K562 (cell line): ENCODE measurements at regions not wholly inside any gene's neighbourhood (a gene's known extent, or its start where the extent isn't known, plus 50 kb on each side); places are given as distances from the start of the nearest gene placed in this dataset.
"Not testable (repeated sequence)": the region's sequence is repeated elsewhere in the genome, so short reads cannot be mapped to it uniquely, and the experiment has no call there.

Source experiments
- COPS2 ChIP-seq: fragments of 450-650 bp; conservative IDR thresholded peaks from 2 replicates; pipeline ENCODE4 v1.6.1; 2016; ENCODE audit warnings: mild to moderate bottlenecking, moderate library complexity
- CREB3 ChIP-seq: fragments of 450-650 bp; conservative IDR thresholded peaks from 2 replicates; pipeline ENCODE4 v1.6.1; 2016; ENCODE audit warnings: missing genetic modification characterization, low read depth, mild to moderate bottlenecking, missing compliant biosample characterization, moderate library complexity
- CREM ChIP-seq: IDR thresholded peaks from 2 replicates; pipeline ENCODE4 v1.6.1; 2014; ENCODE audit warnings: antibody characterized with exemption, low read depth
- DEAF1 ChIP-seq: fragments of 450-650 bp; formaldehyde crosslinking; IDR thresholded peaks from 2 replicates; pipeline ENCODE4 v1.4.0; 2020; ENCODE audit warnings: mild to moderate bottlenecking, moderate library complexity
- POLR2A ChIP-seq: fragments of 450-650 bp; conservative IDR thresholded peaks from 2 replicates; pipeline ENCODE4 v1.6.1; 2016
- RBM15 ChIP-seq: fragments of 200-400 bp; formaldehyde crosslinking; IDR thresholded peaks from 2 replicates; pipeline ENCODE4 v1.6.1; 2018; ENCODE audit warnings: mild to moderate bottlenecking, low read length, moderate library complexity; ENCODE audit not compliant: insufficient read depth
- SMC3 ChIP-seq: conservative IDR thresholded peaks from 2 replicates; pipeline ENCODE4 v1.6.1; 2011; ENCODE audit warnings: low read depth, low read length, improper control_type of control experiment; ENCODE audit not compliant: insufficient read depth
- TEAD4 ChIP-seq, 2 experiments: sonication (generic) in 1 of 2; formaldehyde crosslinking in 1 of 2; IDR thresholded peaks; 2 replicates each; pipeline versions ENCODE4 v1.6.1 to v1.8.0; 2012 to 2022; ENCODE audit warnings: borderline replicate concordance in 1 of 2, inconsistent platforms in 1 of 2, low read length in 1 of 2, mild to moderate bottlenecking in 1 of 2, missing genetic modification reagents in 1 of 2
- YY1 ChIP-seq, 3 experiments: IDR thresholded peaks; 2 replicates each; pipeline ENCODE4 v1.6.1; 2011; ENCODE audit warnings: low read length in 2 of 3, mild to moderate bottlenecking in 2 of 3, moderate library complexity in 2 of 3, borderline replicate concordance in 1 of 3, control low read depth in 1 of 3, low read depth in 1 of 3; ENCODE audit not compliant: insufficient read depth in 3 of 3, insufficient replicate concordance in 2 of 3, control insufficient read depth in 1 of 3, insufficient read length in 1 of 3; ENCODE audit errors: extremely low read depth in 1 of 3

- TF ChIP-seq YY1 (IDR thresholded peaks at IDR 0.05; ENCODE audit: borderline replicate concordance in 1 of 3, control insufficient read depth in 1 of 3, extremely low read depth in 1 of 3, insufficient read depth in 3 of 3, insufficient read length in 1 of 3, insufficient replicate concordance in 2 of 3, low read depth in 1 of 3, low read length in 2 of 3); CREM; POLR2A; SMC3; TEAD4 (IDR thresholded peaks at IDR 0.05; ENCODE audit: low read length); TEAD4 (CRISPR knock-in tag; IDR thresholded peaks at IDR 0.05; ENCODE audit: borderline replicate concordance); RBM15; COPS2; CREB3; DEAF1 (CRISPR knock-in tag): not testable (repeated sequence)
These were observed 442.4 kb downstream of the PRIM2 start for GRCh38 chr6:57759850-57760249.
